ENCODE measurements at regions not wholly inside any gene's neighbourhood (a gene's known extent, or its start where the extent isn't known, plus 50 kb on each side); places are given as distances from the start of the nearest gene placed in this dataset.
"Not testable (repeated sequence)": the region's sequence is repeated elsewhere in the genome, so short reads cannot be mapped to it uniquely, and the experiment has no call there.

- no peak for DNase-seq
Observed at GRCh38 chr2:234861841-234862735, 89.7 kb upstream of the SH3BP4 start.

- not testable (repeated sequence) for DNase-seq
Observed at GRCh38 chr2:234859330-234859872, 92.4 kb upstream of the SH3BP4 start.

- no peak for DNase-seq
Observed at GRCh38 chr2:234858790-234859329, 93.0 kb upstream of the SH3BP4 start.

GRCh38 chr2:234858145-234858544, 93.7 kb upstream of the SH3BP4 start:
- DNase-seq: no peak

- no peak for DNase-seq
Observed at GRCh38 chr2:234853729-234854128, 98.1 kb upstream of the SH3BP4 start.

GRCh38 chr2:234852941-234853340, 98.9 kb upstream of the SH3BP4 start:
- no peak for DNase-seq

GRCh38 chr2:234852035-234852434, 99.8 kb upstream of the SH3BP4 start:
- DNase-seq: no peak

- no peak for DNase-seq
Observed at GRCh38 chr2:234851451-234851850, 100.4 kb upstream of the SH3BP4 start.

- no peak for DNase-seq
Observed at GRCh38 chr2:234850818-234851217, 101.0 kb upstream of the SH3BP4 start.

- no peak for DNase-seq
Observed at GRCh38 chr2:234849678-234850077, 102.1 kb upstream of the SH3BP4 start.

GRCh38 chr2:234848578-234848977, 103.2 kb upstream of the SH3BP4 start:
- DNase-seq: no peak

- no peak for DNase-seq
Observed at GRCh38 chr2:234847639-234848038, 104.2 kb upstream of the SH3BP4 start.

- DNase-seq: no peak
Observed at GRCh38 chr2:234847364-234847635, 104.5 kb upstream of the SH3BP4 start.

GRCh38 chr2:234846599-234847363, 105.0 kb upstream of the SH3BP4 start:
- no peak for DNase-seq

GRCh38 chr2:234845602-234846590, 105.9 kb upstream of the SH3BP4 start:
- DNase-seq: no peak

- no peak for DNase-seq
Observed at GRCh38 chr2:234843411-234843810, 108.4 kb upstream of the SH3BP4 start.

GRCh38 chr2:234842753-234843152, 109.1 kb upstream of the SH3BP4 start:
- DNase-seq: no peak

- DNase-seq: no peak
Observed at GRCh38 chr2:234841321-234842015, 110.3 kb upstream of the SH3BP4 start.

GRCh38 chr2:234840336-234840735, 111.5 kb upstream of the SH3BP4 start:
- no peak for DNase-seq

- no peak for DNase-seq
Observed at GRCh38 chr2:234839285-234839684, 112.5 kb upstream of the SH3BP4 start.

- DNase-seq: no peak
Observed at GRCh38 chr2:234836271-234836670, 115.5 kb upstream of the SH3BP4 start.

GRCh38 chr2:234835738-234836137, 116.1 kb upstream of the SH3BP4 start:
- DNase-seq: no peak

Measured in GF-D8 (cell line).